ENCODE measurements at regions not wholly inside any gene's neighbourhood (a gene's known extent, or its start where the extent isn't known, plus 50 kb on each side); places are given as distances from the start of the nearest gene placed in this dataset.
"Not testable (repeated sequence)": the region's sequence is repeated elsewhere in the genome, so short reads cannot be mapped to it uniquely, and the experiment has no call there.

DNA sequence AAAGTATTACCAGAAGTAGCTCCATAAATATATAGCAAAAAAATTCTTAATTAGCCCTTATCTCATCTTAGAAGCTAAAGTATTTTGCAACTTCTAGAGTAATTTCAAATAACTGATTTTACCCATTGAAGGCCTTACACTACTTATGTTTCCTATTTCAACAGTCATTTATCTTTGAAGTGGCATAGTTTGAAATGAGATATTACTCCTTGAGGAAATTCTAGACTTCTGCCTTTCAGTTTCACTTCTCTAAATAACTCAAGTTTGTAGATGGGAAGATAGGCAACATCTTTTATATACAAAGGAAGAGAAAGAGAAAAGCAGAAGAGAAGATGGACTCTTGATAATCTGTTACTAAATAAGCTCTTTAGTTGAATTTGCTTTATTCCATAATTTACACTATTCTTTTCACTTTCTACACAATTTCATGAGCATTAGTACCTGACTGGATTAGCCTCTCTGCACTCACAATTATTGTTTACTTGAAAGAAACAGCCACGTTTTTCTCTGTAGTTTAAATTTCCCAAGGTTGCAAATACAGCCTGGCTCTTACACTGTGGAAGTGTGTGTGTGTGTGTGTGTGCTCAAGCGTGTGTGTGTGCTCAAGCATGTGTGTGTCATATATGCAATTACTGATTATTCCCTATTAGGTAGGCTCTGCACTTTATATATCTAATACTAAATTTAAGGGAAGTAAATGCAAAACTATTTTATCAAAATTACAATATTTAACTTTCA is 60.6 kb upstream of the EMB start:
- DNase-seq: peak; percentile 98

DNA sequence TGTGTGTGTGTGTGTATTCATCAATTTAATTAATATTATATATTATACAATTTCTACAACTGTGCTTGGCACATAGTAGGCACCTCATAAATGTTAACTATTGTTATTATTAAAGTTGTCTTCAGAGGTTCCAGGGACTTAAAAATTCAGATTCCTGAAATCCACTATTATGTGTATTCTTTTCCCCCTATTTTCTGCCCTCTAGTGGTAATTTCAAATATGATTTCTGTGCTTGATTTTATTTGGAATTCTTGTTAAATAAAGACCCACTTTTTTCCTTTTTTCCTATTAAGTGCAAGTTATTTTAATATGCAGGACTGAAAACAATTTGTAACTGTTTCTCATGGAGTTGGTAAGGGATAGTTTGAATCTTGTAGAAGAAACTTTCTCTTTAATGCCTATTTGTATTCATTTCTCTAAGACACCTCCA is 72.0 kb upstream of the EMB start:
- not testable (repeated sequence) for DNase-seq

DNA sequence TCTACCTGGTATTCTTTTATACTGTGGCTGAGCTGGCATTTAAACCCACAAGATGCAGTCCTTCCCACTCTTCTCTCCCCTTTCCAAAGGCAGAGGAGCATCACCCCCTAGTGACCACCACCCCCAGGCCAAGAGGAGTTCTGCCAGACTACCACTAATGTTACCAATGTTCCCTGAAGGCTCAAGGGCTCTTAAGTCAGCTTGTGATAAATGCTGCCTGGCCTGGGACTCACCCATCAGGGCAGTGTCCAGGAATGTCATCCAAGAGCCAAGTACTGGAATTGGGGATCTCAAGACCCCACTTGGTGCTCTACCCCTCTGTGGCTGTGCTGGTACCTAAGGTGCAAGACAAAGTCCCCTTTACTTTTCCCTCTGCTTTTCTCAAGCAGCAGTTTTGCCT is 80.0 kb upstream of the EMB start:
- not testable (repeated sequence) for DNase-seq

DNA sequence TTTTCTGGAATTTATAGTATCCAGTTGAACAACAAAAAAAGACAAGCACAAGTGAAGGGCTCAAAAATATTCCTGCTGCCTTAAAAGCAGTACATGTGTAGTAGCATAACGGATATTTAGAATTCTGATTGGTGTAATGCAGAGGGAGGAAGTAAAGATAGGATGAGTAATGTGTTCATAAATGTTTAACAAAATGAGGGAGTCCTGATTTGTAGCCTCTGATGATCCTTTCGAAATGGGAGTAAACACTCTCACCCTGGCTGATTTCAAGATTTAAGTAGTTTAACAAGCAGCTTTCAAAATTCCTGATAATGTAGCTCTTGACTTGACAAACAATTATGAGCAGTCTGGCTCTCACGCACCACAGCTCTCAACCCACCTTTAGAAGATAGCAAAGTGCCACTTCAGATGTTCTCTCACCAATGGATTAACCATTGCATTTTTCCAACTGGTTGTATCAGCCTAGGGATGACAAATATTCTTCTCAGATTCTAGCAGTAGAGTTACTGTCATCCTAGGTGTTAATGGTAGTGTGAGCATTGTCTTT is 86.5 kb upstream of the EMB start:
- not testable (repeated sequence) for DNase-seq

DNA sequence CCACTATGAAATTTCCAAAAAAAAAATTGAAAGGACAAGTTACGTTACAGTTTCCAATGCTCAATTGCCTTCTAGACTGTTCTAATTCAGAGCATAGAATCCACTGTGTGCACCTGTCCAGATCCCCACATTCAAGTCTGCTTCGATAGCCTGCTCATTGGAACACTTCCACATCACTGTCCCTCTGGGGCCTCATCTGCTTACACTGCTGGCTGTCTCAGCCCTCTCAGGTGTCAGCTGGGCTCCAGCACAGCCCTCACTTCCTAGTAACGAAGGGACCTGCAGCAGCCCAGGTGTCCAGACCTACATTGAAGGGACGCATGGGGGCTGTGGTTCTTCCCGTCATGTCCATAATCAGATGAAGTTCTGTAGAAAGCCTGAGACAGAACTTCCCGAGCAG is 94.3 kb upstream of the EMB start:
- no peak for DNase-seq

DNA sequence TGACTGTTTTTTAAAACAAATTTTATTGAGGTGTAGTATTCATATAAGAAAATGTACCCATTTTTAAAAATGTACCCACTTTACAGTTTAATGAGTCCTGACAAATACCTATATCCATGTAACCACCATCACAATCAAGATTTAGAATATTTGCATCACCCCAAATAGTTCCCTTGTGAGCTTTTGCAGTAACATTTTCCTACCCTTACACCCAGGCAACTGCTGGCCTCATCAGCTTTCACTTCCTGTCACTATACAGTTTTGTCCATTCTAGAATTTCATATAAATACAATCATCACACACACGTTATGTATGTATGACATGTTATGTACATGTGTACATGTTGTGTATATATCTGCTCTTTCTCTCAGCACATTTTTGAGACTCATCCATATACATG is 96.4 kb upstream of the EMB start:
- DNase-seq: not testable (repeated sequence)

DNA sequence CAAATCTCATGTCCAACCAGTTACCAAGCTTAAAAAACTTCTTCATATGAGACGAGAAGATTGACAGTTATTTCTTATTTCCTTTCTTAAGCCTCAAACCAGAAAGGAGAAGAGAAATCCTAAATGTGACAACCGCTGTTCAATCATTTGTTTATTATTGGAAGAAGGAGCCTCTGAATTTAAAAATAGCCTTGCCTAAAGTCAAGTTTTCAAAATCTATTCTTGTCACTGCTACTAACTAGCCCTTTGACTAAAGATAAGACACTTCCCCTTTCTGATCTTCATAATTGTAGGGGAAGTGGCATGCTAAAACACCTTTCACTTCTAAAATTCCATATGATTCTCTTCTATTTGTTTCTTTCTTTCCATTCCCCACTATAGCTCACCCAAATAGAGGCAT is 106.2 kb upstream of the EMB start:
- peak; percentile 96 for DNase-seq

DNA sequence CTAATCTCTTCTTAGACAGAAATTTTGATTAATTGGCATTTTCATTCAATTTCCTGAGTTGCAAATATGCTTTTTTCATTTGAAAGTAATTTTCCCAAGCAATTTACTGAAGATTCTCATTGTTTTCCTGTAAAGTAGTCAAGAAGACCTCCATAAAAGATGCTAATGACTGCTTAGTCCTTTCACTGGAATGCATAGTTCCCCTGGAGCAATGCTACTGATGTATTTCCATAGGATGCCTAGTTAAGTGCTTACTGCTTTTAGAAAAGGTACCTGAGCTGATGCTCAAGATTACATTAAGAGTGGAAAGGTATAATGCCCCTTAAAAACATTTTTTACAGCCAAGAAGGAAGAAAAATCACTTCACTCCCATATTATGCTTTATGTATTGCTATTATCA is 109.2 kb upstream of the EMB start:
- DNase-seq: no peak

DNA sequence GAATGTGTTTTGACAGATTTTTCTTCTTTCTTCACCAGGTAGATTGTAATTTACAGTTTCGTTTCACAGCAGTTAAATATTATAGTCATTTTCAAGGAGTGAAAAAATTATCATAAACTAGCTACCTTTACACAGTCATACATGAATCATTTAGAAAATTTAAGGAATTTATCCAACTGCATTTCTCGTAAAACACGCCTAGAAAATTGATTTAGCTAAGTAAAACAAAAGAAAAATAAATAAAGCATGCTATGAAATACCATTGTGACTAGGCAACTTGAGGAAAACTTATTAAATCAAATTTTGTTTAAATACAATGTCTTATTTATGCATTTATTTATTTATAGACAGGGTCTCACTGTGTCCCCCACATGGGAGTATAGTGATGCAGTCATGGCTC is 109.9 kb upstream of the EMB start:
- DNase-seq: no peak

DNA sequence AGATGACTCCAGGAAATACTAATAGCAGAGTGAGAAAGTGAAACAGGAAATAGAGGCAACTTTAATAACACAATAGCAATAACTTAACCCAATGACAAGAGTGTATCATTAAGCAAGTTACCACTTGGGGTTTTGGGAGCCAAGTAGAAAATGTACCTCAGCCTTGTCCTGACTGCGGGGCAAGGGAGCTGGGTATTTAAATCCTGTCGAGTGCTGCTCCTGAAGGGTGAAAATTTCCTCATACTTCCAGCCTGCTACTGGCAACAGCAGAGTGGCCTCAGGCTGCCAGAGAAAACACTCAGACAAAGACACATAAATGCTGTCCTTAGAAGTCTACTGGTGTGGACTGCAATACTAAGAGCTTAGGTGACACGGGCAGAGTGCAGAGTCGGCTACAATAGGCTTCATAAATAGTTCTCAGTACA is 112.5 kb upstream of the EMB start:
- DNase-seq: no peak

DNA sequence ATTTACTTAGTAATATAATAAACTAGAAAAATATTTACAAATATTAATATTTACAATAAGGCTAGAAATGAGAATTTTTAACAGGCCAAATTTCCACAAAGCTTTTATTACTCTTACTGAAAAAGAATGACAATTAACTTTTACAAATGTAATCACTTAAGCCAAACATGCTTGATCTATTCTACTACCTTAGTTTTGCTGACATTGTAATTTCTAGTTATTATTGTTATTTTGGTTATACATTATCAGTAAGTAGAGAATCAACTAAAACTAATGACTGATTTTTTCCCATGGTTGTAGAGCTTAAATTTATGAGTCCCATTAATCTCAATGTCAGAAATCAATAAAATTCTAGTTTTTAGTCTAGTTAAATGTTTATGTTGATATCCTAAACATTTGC is 107.8 kb upstream of the PARP8 start:
- not testable (repeated sequence) for DNase-seq

DNA sequence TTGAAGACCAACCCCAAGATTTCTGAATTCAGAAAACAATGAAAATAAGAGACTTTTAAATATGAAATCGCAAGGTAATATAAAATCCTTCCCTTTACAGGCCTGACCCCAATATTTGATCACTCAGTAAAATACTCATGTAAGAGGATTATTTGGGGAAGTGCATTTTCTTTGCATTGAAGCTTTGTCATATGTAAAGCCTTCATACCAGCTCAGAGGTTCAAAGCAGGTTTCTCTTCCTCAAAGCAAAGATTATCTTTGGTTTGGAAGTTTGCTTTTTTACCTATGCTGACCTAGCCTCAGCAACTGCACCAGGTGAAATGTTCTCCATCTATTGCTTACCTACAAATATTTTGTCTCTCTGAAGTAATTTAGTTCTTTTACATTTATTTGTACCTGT is 106.5 kb upstream of the PARP8 start:
- DNase-seq: peak; percentile 21

DNA sequence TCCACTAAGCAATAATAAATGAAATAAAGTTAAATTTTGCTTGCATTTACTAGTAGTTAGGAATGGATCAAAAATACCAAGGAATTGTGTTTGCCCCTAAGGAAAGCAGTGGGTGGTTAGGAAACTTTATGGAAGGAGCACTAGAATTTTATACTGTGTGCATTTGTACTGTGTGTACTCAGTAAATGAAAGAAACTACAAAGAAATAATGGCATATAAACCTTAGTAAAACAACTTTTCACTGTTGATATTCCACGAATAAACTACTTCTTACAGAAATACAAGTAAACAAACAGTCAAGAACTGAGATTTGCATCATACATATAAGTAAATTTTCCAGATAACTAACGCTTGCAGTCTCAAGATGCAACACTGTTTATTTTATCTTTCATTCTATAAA is 103.7 kb upstream of the PARP8 start:
- DNase-seq: no peak

DNA sequence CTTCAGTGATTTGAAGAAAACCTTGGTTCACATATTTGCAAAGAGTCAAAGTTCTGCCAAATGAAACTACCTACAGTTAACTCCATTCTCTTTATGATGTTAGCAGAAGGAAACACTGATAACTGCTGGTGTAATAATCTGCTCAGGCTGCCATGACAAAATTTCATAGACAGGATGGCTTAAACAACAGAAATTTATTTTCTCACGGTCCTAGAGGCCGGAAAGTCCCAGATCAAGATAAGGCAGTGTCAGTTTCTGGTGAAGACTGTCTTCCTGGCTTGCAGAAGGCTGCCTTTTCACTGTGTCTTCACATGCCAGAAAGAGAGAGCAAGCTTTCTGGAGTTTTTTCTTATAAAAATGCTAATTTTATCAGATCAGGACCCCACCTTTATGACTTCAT is 102.4 kb upstream of the PARP8 start:
- DNase-seq: no peak

DNA sequence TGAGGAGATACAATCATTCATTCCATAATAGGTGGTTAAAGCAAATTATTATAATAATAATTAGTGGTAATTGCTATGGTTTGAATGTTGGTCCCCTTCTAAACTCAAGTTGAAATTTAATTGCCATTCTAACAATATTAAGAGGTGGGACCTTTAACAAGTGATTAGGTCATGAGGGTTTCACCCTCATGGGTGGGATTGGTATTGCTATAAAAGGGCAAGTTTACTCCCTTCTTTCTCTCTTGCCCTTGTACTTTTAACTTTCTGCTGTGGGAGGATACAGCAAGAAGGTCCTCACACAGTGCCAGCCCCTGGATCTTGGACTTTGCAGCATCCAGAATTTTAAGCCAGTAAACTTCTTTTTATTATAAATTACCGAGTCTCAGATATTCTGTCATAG is 101.9 kb upstream of the PARP8 start:
- DNase-seq: no peak

DNA sequence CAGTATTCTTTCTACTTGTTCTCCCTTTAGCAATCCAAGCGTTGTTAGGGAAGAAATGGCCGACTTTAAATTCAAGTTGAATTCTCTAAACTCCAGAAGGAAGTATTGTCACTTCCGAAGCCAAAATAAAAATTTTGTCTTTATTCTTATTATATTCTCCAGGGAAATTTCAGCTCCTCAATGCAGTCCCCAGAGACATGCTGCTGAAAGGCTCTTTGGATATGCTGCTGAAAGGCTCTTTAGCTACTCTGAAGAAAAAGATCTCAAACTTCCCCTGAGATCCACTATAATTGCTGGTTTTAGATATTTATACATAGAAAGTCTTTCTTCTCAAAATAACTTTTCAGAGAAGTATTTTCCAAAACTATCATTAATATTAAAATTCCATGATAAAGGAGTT is 92.3 kb upstream of the PARP8 start:
- DNase-seq: no peak

DNA sequence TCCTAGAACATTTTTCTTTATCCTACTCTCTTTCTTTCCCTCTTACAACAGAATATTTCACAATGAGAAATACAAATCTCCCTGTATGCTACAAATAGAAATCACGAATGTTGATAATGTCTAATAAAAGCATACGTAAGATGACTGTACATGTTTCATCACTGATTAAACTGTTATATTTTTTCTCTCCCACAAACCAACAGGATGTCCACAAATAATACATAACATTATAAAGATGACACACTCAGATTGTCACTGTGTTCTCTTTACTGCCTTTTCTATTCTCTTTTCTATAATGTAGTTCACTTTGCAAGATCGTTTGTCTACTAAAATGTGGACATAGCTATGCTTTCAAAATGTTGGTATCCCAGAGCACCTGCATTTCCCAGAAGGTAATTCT is 90.7 kb upstream of the PARP8 start:
- no peak for DNase-seq

DNA sequence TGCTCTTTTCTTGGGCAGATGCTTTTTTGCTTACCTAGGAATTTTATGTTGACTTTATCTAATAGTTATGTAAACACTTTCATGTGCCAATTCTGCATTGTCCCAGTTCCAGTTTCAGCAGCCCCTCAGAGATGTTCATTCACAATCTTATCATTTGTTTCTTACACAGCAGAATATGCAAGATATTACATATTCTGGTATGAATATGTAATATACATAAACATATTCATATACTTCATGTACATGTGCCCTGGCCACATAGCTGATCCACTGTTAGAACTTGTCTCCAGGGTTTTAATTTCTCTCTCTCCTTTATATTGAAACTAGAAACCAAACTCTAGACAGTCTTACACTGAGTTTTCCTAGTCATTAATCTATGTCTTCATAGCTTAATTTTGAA is 90.2 kb upstream of the PARP8 start:
- no peak for DNase-seq

DNA sequence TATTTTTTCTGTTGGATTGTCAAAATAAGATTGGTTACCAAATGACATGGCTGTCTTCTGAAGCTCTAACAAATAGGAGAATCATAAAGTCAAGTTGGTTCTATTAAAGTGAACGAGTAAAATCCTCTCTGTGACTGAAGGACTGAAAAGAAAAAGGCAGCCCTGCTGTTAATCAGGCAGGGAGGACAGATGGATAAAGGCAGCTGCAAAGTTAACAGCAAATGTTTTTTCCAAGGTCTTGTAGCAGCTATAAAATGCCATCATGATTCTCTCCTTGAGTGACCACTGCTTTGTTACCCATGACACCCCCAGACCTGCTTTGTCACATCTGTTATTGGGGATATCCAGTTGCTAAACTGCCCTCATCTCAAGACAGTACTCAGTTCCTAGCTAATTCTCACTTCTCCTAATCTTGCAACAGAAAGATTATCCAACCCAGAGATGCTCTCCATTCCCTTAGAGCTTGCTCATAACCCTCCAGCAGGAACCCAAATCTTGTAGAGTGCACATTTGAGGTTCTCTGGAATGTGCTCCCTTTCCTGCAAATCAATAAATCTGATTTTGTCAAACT is 89.7 kb upstream of the PARP8 start:
- no peak for DNase-seq

DNA sequence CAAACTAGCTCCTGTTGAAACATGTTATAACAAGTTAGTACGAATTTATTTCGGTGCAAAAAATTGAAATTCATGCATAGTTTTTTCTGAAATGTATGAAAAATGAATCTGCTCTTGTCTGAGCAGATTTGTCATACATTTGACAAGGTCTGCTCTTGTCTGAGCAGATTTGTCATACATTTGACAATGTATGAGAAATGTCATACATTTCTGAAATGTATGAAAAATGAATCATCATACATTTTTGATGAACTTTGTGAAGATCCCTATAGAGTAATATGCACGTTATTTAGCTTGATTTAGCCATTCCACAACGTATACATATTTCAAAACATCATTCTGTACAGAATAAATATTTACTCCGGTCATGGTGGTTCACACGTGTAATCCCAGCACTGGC is 85.9 kb upstream of the PARP8 start:
- no peak for DNase-seq

DNA sequence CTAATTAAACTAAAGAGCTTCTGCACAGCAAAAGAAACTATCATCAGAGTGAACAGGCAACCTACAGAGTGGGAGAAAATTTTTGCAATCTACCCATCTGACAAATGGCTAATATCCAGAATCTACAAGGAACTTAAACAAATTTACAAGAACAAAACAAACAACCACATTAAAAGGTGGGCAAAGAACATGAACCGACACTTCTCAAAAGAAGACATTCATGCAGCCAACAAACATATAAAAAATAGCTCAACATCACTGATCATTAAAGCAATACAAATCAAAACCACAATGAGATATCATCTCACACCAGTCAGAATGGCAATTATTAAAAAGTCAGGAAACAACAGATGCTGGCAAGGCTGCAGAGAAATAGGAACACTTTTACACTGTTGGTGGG is 84.6 kb upstream of the PARP8 start:
- DNase-seq: not testable (repeated sequence)

DNA sequence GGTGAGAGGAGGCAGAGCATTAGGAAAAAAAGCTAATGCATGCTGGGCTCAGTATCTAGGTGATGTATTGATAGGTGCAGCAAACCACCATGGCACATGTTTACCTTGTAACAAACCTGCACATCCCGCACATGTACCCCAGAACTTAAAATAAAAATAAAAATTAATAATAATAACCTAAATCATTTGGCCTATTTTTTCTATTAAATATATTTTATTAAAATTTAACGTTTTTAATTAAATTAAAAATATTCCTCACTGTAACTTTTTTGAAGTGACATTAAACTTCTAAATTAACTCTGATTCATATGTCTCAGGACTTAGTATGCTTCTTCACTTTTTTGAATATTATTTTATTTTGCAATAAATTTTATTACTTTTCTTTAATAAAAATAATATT is 83.7 kb upstream of the PARP8 start:
- no peak for DNase-seq

DNA sequence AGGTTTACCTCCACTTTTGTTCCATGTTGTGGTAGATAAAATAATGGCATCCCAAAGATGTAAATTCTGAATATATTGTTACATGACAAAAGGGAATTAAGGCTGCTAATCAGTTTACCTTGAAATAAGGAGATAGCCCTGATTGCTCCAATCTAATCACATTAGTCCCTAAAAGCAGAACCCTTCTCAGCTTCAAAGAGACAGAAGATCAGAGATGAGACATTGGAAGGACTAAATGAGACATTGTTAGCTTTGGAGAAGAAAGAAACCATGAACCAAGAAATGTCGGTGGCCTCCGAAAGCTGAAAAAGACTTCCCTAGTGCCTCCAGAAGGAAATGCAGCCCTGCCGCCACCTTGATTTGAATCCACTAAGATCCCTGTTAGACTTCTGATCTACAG is 82.8 kb upstream of the PARP8 start:
- DNase-seq: no peak

DNA sequence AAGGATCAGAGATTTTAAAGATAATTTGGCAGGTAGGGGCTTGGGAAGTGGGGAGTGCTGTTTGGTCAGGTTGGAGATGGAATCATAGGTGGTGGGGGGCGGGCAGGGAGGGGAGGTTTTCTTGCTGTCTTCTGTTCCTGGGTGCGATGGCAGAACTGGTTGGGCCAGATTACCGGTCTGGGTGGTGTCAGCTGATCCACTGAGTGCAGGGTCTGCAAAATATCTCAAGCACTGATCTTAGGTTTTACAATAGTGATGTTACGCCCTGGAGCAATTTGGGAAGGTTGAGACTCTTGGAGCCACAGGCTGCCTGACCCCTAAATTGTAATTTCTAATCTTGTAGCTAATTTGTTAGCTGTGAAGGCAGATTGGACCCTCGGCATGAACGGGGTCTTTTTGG is 78.0 kb upstream of the PARP8 start:
- not testable (repeated sequence) for DNase-seq
